SK-N-SH treated with all-trans-retinoic acid at 6 μM for 48 hours (cell line): ENCODE measurements at regions not wholly inside any gene's neighbourhood (a gene's known extent, or its start where the extent isn't known, plus 50 kb on each side); places are given as distances from the start of the nearest gene placed in this dataset.

Experiments
- ATAC-seq: fragments of 200-7000 bp; cut with Tn5 transposase; 3 replicates; pipeline ENCODE4 v1.9.1; 2020; ENCODE audit warnings: mild to moderate bottlenecking, moderate library complexity
- ARNTL ChIP-seq: fragments of 450-650 bp; formaldehyde crosslinking; IDR thresholded peaks from 2 replicates; pipeline ENCODE4 v1.5.0; 2020; ENCODE audit warnings: low read depth, mild to moderate bottlenecking, moderate library complexity, borderline replicate concordance
- BACH2 ChIP-seq: fragments of 250-450 bp; sonication (Bioruptor Pico); IDR thresholded peaks from 2 replicates; pipeline ENCODE4 v1.9.0; 2021; ENCODE audit warnings: mild to moderate bottlenecking, borderline replicate concordance
- CREB5 ChIP-seq: fragments of 250-450 bp; sonication (Bioruptor Pico); IDR thresholded peaks from 2 replicates; pipeline ENCODE4 v1.5.1; 2020; ENCODE audit warnings: low read depth, mild to moderate bottlenecking, moderate library complexity
- CSDC2 ChIP-seq: fragments of 250-450 bp; sonication (Bioruptor Pico); IDR thresholded peaks from 2 replicates; pipeline ENCODE4 v1.5.0; 2020; ENCODE audit warnings: mild to moderate bottlenecking, moderate library complexity
- CSRNP3 ChIP-seq: fragments of 250-450 bp; sonication (Bioruptor Pico); IDR thresholded peaks from 2 replicates; pipeline ENCODE4 v1.5.1; 2021; ENCODE audit warnings: mild to moderate bottlenecking, moderate library complexity
- ESRRG ChIP-seq: fragments of 250-450 bp; sonication (Bioruptor Pico); IDR thresholded peaks from 2 replicates; pipeline ENCODE4 v1.6.1; 2021; ENCODE audit warnings: mild to moderate bottlenecking
- GLIS3 ChIP-seq: fragments of 250-450 bp; sonication (Bioruptor Pico); IDR thresholded peaks from 2 replicates; pipeline ENCODE4 v1.5.0; 2020; ENCODE audit warnings: mild to moderate bottlenecking, moderate library complexity
- ISL1 ChIP-seq: fragments of 250-450 bp; sonication (Bioruptor Pico); IDR thresholded peaks from 2 replicates; pipeline ENCODE4 v2.1.2; 2022; ENCODE audit warnings: mild to moderate bottlenecking, moderate library complexity
- OSR1 ChIP-seq: fragments of 250-450 bp; sonication (Bioruptor Pico); IDR thresholded peaks from 2 replicates; pipeline ENCODE4 v1.8.0; 2022; ENCODE audit warnings: moderate library complexity, mild to moderate bottlenecking, inconsistent platforms
- PATZ1 ChIP-seq: fragments of 250-450 bp; sonication (Bioruptor Pico); IDR thresholded peaks from 2 replicates; pipeline ENCODE4 v1.8.0; 2020; ENCODE audit warnings: mild to moderate bottlenecking, moderate library complexity, borderline replicate concordance
- PPARA ChIP-seq: fragments of 250-450 bp; sonication (Bioruptor Pico); IDR thresholded peaks from 2 replicates; pipeline ENCODE4 v1.5.0; 2020; ENCODE audit warnings: mild to moderate bottlenecking, borderline replicate concordance
- RARB ChIP-seq: fragments of 250-450 bp; sonication (Bioruptor Pico); IDR thresholded peaks from 2 replicates; pipeline ENCODE4 v1.8.0; 2021; ENCODE audit warnings: mild to moderate bottlenecking, moderate library complexity
- SNAI2 ChIP-seq: fragments of 250-450 bp; sonication (Bioruptor Pico); IDR thresholded peaks from 2 replicates; pipeline ENCODE4 v1.5.0; 2020; ENCODE audit warnings: mild to moderate bottlenecking, moderate library complexity
- TCF4 ChIP-seq: fragments of 250-450 bp; sonication (Bioruptor Pico); IDR thresholded peaks from 2 replicates; pipeline ENCODE4 v1.8.0; 2021; ENCODE audit warnings: mild to moderate bottlenecking, moderate library complexity, borderline replicate concordance
- TOX ChIP-seq: fragments of 250-450 bp; sonication (Bioruptor Pico); IDR thresholded peaks from 2 replicates; pipeline ENCODE4 v1.8.0; 2021; ENCODE audit warnings: mild to moderate bottlenecking, moderate library complexity, borderline replicate concordance
- TSHZ2 ChIP-seq: fragments of 250-450 bp; sonication (Bioruptor Pico); IDR thresholded peaks from 2 replicates; pipeline ENCODE4 v1.5.0; 2020; ENCODE audit warnings: mild to moderate bottlenecking, moderate library complexity
- ZC3H10 ChIP-seq: fragments of 250-450 bp; sonication (Bioruptor Pico); IDR thresholded peaks from 2 replicates; pipeline ENCODE4 v1.5.1; 2021; ENCODE audit warnings: mild to moderate bottlenecking, moderate library complexity
- ZFP3 ChIP-seq: fragments of 250-450 bp; sonication (Bioruptor Pico); IDR thresholded peaks from 2 replicates; pipeline ENCODE4 v1.5.0; 2020; ENCODE audit warnings: mild to moderate bottlenecking, moderate library complexity
- ZFP30 ChIP-seq: fragments of 450-650 bp; formaldehyde crosslinking; IDR thresholded peaks from 2 replicates; pipeline ENCODE4 v1.5.0; 2022; ENCODE audit warnings: mild to moderate bottlenecking, moderate library complexity
- ZNF70 ChIP-seq: fragments of 450-650 bp; formaldehyde crosslinking; IDR thresholded peaks from 2 replicates; pipeline ENCODE4 v1.5.0; 2020; ENCODE audit warnings: mild to moderate bottlenecking, moderate library complexity
- ZNF8 ChIP-seq: fragments of 450-650 bp; formaldehyde crosslinking; IDR thresholded peaks from 2 replicates; pipeline ENCODE4 v1.5.0; 2020; ENCODE audit warnings: mild to moderate bottlenecking, moderate library complexity

GRCh38 chr6:19349429-19349828, 487.7 kb upstream of the ID4 start:
- no peak for ATAC-seq
- TF ChIP-seq ZNF8 (CRISPR knock-in tag), result peak; percentile 93
- no peak for TF ChIP-seq ZFP3 (CRISPR knock-in tag)

- TF ChIP-seq SNAI2, result no peak
- no peak for TF ChIP-seq ZFP30 (CRISPR knock-in tag)
- no peak for TF ChIP-seq TCF4
- no peak for TF ChIP-seq ISL1 (CRISPR knock-in tag)
- TF ChIP-seq TOX (CRISPR knock-in tag), result no peak
- TF ChIP-seq CSRNP3 (CRISPR knock-in tag), result no peak
- TF ChIP-seq BACH2 (CRISPR knock-in tag), result no peak
- no peak for TF ChIP-seq ZNF70
- no peak for TF ChIP-seq OSR1 (CRISPR knock-in tag)
- TF ChIP-seq RARB (CRISPR knock-in tag), result no peak
- no peak for TF ChIP-seq GLIS3
- no peak for TF ChIP-seq ZC3H10
- TF ChIP-seq ZFP3 (CRISPR knock-in tag), result no peak
- TF ChIP-seq PPARA, result no peak
- no peak for TF ChIP-seq CREB5 (CRISPR knock-in tag)
- TF ChIP-seq CSDC2 (CRISPR knock-in tag), result no peak
- TF ChIP-seq ARNTL (CRISPR knock-in tag), result no peak
- no peak for TF ChIP-seq ESRRG
- no peak for ATAC-seq
These were observed 483.0 kb upstream of the ID4 start for GRCh38 chr6:19354181-19354580.

GRCh38 chr6:19356692-19357091, 480.5 kb upstream of the ID4 start:
- no peak for ATAC-seq
- TF ChIP-seq RARB (CRISPR knock-in tag) (no peak), ISL1 (CRISPR knock-in tag) (no peak), PATZ1 (no peak)

GRCh38 chr6:19362396-19362795, 474.8 kb upstream of the ID4 start:
- no peak for ATAC-seq
- TF ChIP-seq CSRNP3 (CRISPR knock-in tag) (no peak), TOX (CRISPR knock-in tag) (no peak), CSDC2 (CRISPR knock-in tag) (no peak), TSHZ2 (CRISPR knock-in tag) (no peak), PATZ1 (no peak), ESRRG (no peak), TCF4 (no peak), ZNF8 (CRISPR knock-in tag) (no peak)
